T47D (cell line): ENCODE measurements at regions not wholly inside any gene's neighbourhood (a gene's known extent, or its start where the extent isn't known, plus 50 kb on each side); places are given as distances from the start of the nearest gene placed in this dataset.

Experiments used
- DNase-seq, 2 experiments: peaks; one replicate each; pipeline versions ENCODE4 v3.0.0 to v3.0.0-alpha.2; 2011 to 2012; ENCODE audit warnings: low read depth in 1 of 2, low spot score in 1 of 2
- JUND ChIP-seq: IDR thresholded peaks from 2 replicates; pipeline ENCODE4 v1.6.1; 2012; ENCODE audit warnings: low read depth
- in situ Hi-C: cut with HindIII; loops from 2 replicates; pipeline ENCODE4 v1.10.0; 2016; ENCODE audit warnings: low sequenced_read_pairs, low pct_unique_long_range_greater_than_20kb

DNA sequence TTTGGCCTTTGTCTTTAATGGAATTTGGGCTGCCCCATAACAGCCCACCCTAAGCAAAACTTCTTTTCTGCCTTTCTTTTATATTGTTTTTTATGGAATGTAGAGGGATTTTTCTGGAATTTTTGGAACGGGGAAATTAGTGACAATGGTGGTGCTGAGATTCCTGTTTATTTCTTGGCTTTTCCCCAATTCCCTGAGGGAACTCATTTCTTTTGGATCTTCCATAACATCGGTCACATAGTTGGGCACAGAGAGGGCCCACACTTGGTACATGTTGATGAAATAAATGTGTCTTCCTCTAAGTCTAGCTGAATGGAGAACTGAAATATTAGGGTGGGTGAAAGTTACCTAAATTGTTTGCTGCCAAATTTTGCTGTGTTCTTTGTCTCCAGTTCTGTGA lies 191.6 kb upstream of the TNP1 start:
- DNase-seq: peak in 1 of 2 experiments; percentile 31
- no peak for TF ChIP-seq JUND
- in situ Hi-C loops: no loop called here

DNA sequence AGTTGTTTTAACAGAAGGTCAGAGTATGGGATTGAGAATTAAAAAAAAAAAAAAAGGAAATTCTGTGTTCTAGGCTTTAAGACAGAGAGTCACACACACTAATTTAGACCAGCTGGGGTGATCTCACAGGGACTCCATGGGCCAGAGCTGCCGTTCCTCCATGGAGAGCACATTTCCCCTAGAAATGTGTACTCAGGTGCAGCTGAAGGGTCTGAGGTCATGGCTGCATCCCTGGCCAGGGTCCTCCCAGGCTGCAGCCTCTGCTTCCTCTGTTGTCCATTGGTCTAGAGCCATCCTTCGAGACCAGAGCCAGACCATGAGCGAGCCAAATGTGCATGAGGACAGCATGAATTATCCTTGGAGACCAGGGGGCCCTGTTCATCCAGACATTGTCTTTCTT lies 190.1 kb upstream of the TNP1 start:
- no peak for DNase-seq
- TF ChIP-seq JUND: no peak
- in situ Hi-C loops: no loop called here

DNA sequence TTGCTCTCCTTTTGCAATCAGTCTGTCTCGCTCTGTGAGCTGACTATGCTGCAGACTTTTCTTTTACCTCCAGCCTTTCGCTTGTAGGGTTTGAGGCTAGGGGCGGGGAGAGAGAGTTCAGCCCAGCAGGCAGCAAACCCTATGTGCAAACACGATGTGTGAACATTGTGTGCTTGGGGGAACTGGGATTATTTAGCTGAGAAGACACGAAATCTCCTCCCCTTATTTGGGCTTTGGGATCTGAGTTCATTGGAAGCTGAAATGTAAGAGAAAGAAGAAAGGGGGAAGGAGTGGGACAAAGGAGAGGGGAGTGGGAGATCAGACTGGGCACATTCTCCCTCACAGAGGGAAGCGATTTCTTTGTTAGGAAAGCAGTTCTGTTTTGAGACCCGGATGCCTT lies 189.6 kb upstream of the TNP1 start:
- in situ Hi-C loops: no loop called here
- no peak for TF ChIP-seq JUND
- peak in 1 of 2 experiments; percentile 15 for DNase-seq

DNA sequence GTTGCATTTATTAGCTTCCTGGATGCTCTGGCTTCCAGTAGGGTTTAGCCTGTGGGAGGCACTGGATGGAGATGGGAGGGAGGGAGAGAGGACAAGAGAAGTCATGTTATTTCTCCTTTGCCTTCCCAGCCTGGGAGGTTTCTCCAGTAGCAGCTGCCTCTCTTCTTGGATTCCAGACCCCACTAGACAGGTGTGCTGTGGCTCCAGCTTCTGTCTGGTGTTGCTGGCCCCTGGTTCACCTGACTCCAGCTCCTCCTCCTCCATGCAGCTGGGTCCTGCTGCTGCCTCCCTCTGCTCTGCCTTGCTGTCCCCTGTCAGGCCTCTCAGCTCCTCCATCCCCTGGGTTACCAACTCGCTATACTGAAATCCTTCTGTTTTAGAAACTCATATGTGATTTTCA lies 188.9 kb upstream of the TNP1 start:
- in situ Hi-C loops: no loop called here
- TF ChIP-seq JUND: no peak
- peak in 1 of 2 experiments; percentile 13 for DNase-seq

DNA sequence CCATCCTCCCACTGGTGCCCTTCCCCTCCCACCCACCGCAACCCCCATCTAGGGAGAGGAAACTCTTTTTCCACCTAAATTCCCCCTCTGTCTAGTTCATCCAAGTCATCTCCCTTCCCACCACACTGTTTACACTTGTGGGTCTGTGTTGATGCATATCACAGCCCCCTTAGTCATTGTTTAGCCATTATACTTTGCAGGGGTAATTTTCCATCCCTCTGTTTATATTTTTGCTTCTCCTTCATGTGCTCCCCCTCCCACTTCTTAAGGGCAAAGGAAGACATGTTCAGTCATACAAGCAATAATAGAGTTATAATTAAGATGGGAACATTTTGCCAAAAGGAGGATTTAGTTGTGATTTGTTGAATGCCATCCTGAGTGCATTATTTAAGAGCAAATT lies 187.8 kb upstream of the TNP1 start:
- no peak for DNase-seq
- in situ Hi-C loops: no loop called here
- TF ChIP-seq JUND: no peak

DNA sequence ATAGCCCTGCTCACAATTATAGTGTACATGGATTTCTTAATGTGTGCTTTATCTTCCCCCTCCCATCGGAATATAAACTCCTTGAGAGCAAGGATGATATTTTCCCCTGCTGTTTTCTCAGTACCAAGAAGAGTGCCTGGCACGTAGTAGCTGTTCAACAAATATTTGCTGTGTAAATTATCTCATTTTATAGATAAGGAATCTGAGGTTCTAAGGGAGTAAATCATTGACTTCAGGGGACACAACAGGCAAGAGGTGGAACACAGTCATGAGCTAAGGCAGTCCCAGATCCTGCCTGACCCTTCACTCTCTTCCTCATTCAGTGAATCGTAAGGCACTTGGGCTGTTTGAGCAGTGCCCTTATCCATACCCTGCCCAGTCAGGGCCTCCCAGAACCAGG lies 187.3 kb upstream of the TNP1 start:
- peak in 1 of 2 experiments; percentile 55 for DNase-seq
- TF ChIP-seq JUND: no peak
- in situ Hi-C loops: no loop called here

DNA sequence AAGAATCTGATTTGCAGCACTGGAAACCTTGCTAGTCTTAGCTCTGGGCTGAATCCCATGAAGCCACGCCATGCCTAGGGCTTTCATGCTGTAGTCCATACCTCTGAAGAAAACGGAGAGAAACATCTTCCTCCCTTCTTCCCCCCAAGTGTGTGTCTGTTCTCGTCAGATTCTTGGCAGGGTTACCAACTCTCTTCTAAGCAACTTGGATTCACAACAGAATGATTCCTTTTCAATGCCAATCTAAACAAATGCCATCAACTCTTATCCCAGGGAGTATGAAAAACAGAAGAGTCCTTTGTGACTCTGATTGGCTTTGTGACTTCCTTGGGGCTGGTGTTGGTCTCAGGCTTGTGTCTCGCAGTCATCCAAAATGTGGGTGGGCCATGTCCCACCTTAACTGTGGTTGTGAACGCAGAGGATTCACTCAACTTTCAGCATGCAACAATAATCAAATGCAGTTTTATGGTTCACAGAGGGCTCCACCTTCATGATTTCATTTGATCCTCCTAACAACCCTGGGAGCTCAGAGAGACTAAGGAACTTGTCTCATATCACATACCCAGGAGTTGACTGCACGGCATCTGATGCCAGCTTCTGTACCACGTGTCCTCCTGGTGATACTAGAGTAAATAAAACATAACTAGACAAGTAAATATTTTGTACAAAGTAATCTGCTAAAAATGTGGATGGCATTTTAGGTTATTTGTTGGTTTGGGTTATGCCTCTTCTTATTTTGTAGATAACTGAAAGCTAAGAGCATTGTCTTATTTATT lies 186.0 kb upstream of the TNP1 start:
- in situ Hi-C loops: no loop called here
- TF ChIP-seq JUND: no peak
- no peak for DNase-seq

DNA sequence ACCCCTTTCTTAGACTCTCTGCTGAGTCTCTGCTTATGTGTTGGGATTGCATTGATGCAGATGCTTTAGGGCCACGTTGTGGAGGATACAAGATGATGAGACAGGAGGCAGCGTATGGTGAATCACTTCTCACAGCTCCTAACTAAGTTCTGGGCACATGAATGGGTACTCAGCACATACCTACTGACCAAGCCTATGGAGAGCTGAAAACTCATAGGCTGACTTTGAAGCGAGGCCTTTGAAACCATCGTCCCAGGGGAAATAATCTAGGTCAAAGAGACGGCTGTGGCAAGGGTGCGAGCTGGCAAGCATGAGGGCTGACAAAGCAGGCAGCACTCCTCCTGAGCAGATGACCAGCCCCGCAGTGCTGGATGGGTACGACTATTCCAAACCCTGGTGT lies 180.2 kb upstream of the TNP1 start:
- TF ChIP-seq JUND: no peak
- in situ Hi-C loops: no loop called here

DNA sequence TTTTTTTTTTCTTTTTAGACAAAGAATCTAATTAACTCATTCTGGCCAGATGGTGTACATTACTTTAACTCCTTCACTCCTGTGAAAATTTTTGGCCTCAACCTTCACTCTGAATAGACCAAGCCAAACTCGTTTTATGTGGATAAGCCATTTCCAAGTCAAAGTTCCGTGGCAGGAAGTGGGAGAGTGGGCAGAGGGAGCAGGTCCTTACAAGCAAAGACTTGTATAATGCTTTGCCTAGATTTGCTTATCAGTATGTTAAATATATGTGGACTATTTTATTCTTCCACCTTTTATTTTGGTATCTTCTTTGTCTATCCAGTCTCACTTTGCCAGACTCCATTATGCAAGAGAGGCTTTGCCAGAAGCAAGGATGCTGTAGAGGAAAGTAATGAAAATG lies 178.1 kb upstream of the TNP1 start:
- no peak for DNase-seq
- no peak for TF ChIP-seq JUND
- in situ Hi-C loops: no loop called here

More for the DNA sequence above, 180.2 kb upstream of the TNP1 start:
- DNase-seq: no peak

DNA sequence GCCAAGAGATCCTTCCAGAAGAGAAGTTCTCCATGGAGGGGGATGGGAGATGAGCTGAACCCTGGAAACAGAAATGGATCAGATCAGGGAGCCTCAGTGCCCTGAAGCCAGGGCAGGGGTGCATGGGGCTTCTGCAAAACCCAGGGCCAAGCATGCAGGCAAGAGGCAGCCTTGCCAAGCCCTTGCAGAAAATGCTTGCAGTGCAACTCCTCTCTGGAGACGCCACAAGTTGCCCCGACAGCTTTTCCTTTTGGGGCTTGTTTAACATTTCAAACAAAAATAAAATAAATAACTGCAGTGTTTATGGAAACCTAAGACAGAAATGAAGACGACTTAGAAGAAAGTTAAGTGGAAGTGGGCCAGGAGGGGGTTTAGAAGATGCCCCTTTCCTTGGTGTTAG lies 177.5 kb upstream of the TNP1 start:
- DNase-seq: no peak
- in situ Hi-C loops: no loop called here
- no peak for TF ChIP-seq JUND

DNA sequence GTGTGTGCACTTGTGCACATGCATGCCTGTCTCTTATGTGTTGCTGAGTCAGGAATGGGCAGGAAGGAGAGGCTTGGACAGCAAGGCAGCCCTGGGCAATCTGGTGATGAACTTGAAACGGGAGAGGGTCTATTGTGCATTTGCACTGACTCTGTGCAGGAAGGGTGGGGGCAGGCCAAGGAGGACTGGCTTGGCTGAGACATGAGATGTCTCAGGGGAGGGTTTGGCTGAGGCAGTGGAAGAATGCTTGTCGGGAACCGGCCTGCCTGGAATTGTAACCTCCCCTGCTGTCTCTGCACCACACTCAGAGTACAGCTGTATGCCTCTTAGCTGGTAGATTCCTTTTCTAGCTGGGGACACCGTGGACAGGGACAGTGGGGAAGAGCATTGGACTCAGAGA lies 176.1 kb upstream of the TNP1 start:
- DNase-seq: no peak
- in situ Hi-C loops: no loop called here
- TF ChIP-seq JUND: no peak

DNA sequence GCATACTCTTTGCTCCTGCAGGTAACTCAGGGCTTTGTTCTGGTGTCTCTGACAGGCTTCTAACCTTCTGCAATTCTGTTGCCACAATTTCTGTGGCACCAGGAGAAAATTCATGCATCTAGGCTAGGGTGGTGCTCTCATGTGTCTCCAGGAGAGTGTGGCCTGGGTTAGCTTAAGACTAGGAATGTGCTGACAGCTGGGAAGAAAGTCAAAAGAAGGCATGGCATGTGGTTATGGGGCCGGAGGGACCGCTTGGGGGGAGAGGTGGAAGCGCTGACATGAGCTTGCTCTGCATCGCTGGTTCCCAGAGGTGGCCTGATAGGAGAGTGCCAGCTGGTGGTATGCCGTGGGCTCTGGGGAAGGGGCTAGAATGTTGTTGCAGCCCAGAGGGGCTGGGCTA lies 173.3 kb upstream of the TNP1 start:
- in situ Hi-C loops: no loop called here
- no peak for TF ChIP-seq JUND
- DNase-seq: no peak

DNA sequence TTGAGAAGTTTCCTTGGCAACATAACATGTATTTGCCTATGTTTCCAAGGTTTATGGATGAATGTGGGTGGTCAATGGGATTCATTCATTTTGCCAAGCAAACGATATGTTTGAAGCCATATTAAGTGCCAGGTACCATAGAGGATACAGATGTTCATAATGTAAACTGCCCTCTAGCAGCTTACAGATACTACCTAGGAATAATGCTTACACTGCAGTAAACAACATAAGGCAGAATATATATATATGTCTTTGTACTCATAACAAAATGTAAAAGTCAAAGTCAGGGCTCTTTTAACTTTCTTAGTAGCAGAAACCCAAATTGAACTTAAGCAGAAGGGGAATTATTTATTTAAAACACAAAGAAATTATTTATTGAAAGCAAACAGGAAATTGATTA lies 171.6 kb upstream of the TNP1 start:
- no peak for DNase-seq
- in situ Hi-C loops: no loop called here
- TF ChIP-seq JUND: no peak

DNA sequence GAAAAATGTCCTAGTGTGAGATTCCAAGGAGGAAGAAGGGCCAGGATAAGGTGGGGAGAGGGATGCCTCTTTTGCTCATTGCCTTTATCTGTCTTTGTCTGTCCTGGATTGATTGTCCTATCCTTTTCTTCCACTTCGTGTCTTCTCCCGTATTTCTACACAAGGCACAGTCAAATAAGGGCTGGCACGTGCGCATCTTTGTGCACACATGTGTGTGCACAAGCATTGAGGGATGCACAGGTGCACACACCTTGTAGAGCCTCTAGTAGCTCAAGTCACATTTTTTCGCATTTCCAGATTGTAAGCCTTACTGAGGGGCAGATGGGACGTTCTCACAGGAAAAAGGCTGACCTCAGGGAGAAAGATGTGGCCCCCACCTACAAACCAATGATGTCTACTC lies 170.2 kb upstream of the TNP1 start:
- in situ Hi-C loops: no loop called here
- no peak for DNase-seq
- TF ChIP-seq JUND: no peak
